ENCODE measurements at regions not wholly inside any gene's neighbourhood (a gene's known extent, or its start where the extent isn't known, plus 50 kb on each side); places are given as distances from the start of the nearest gene placed in this dataset.

DNA sequence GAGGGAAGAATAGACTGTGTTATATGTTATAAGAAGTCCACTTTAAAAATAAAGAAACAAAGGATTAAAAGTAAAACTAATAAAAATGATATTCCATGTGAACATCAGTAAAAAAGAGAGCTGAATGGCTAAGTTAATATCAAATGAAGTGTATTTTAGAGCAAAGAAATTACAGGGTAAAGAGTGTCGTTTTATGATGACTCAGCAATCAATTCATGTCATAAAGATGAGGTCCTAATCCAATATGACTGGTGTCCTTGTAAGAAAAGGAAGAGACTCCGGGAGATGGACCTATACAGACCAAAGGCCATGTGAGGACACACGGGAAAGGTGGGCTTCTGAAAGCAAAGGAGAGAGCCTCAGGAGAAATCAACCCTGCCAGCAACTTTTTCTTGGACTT, 615.5 kb upstream of the KLHL29 start:
- H3K4me3 ChIP-seq (ENCODE audit: low read depth, low read length): no peak overlapping the region
- DNase-seq (ENCODE audit: low read depth): no peak
- TF ChIP-seq, protein P1, sequence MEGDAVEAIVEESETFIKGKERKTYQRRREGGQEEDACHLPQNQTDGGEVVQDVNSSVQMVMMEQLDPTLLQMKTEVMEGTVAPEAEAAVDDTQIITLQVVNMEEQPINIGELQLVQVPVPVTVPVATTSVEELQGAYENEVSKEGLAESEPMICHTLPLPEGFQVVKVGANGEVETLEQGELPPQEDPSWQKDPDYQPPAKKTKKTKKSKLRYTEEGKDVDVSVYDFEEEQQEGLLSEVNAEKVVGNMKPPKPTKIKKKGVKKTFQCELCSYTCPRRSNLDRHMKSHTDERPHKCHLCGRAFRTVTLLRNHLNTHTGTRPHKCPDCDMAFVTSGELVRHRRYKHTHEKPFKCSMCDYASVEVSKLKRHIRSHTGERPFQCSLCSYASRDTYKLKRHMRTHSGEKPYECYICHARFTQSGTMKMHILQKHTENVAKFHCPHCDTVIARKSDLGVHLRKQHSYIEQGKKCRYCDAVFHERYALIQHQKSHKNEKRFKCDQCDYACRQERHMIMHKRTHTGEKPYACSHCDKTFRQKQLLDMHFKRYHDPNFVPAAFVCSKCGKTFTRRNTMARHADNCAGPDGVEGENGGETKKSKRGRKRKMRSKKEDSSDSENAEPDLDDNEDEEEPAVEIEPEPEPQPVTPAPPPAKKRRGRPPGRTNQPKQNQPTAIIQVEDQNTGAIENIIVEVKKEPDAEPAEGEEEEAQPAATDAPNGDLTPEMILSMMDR (IDR thresholded peaks at IDR 0.05; ENCODE audit: insufficient read depth, low read length): no peak

DNA sequence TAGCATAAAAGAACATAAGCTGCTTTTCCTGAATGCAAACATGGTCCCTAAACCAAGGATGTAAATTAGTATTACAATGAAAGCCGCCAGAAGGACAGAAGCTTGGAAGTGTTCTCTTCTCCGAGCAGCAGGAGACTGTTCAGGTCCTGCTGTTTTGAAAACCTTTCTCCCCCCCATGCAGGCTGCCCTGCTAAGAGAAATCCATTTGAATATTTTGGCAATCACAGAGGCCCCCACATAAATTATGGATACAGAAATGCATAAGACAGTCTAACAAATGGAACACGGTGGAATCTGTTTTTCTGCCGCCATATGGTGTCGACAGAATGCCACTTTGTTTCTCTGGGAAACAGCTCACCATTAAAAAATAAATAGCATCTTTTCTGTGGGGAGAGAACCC, 600.4 kb upstream of the KLHL29 start:
- no peak overlapping the region for H3K4me3 ChIP-seq (ENCODE audit: low read depth, low read length)
- no peak for DNase-seq (ENCODE audit: low read depth)
- TF ChIP-seq, protein P1 (IDR thresholded peaks at IDR 0.05; ENCODE audit: insufficient read depth, low read length): no peak

DNA sequence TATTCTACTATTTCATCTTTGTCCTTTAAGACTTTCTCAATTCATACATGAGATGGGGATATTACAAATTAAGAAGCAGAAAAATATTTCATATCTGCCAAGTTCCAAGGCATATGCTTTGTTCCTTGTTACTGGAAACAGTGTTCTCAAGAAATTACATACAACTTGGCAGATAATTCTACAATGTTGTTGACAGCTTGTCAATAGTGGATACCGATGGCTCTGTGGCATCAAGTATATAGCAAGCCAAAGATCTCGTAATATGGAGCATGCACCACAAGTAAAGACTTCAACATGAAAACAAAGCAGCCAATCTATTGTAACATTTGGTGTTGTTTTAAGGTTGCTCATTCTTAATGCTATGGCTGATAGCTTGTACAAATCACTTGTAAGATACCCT, 598.2 kb upstream of the KLHL29 start:
- DNase-seq (ENCODE audit: low read depth): no peak
- H3K4me3 ChIP-seq (ENCODE audit: low read depth, low read length): no peak overlapping the region
- TF ChIP-seq, protein P1 (IDR thresholded peaks at IDR 0.05; ENCODE audit: insufficient read depth, low read length): no peak

DNA sequence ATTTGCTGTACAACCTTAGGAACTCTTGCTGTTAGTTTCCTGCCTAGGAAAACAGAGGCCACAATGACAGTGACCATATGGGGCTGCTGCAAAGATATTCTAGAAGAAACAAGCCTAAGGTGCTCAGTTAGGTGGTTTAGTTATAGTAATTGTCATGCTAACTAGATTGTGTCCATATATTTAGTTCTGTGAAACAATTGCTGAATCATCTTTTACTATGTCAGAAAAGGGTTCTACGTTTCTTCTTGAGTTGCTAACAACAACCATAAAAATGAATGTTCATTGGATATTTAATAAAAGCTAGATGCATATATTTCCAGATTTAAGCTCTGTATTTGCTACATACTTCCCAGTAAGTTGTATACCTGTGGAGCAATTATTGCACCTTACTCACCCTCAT, 597.2 kb upstream of the KLHL29 start:
- no peak for DNase-seq (ENCODE audit: low read depth)
- TF ChIP-seq, protein P1 (IDR thresholded peaks at IDR 0.05; ENCODE audit: insufficient read depth, low read length): no peak
- H3K4me3 ChIP-seq (ENCODE audit: low read depth, low read length): no peak overlapping the region

DNA sequence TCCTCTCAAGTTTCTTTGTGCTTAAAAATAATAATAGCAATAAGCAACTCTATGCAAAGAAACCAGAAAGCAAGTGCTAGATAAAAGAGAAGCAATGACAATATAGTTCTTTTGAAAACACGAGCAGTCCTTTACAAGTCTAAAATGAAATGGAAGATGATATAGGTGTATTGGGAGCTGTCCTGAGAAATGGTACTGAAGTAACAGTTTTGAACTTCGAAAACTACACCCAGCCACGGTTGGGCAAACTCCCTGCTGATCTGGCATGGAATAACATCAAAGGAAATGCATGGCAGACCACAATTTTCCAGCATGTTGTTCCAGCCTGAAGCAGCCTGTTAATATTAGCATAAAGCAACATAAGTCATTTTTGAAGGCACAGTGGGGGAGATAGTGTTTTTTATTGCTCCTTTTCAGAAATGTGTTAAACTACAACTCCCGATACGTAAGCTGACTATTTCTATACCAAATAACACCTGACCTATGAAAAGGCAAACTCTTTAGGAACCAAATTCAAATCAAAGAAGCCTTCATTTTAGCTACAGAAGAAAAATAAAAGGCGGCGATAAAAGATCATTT, 596.1 kb upstream of the KLHL29 start:
- no peak overlapping the region for H3K4me3 ChIP-seq (ENCODE audit: low read depth, low read length)
- DNase-seq (ENCODE audit: low read depth): no peak
- TF ChIP-seq, protein P1 (IDR thresholded peaks at IDR 0.05; ENCODE audit: insufficient read depth, low read length): no peak

DNA sequence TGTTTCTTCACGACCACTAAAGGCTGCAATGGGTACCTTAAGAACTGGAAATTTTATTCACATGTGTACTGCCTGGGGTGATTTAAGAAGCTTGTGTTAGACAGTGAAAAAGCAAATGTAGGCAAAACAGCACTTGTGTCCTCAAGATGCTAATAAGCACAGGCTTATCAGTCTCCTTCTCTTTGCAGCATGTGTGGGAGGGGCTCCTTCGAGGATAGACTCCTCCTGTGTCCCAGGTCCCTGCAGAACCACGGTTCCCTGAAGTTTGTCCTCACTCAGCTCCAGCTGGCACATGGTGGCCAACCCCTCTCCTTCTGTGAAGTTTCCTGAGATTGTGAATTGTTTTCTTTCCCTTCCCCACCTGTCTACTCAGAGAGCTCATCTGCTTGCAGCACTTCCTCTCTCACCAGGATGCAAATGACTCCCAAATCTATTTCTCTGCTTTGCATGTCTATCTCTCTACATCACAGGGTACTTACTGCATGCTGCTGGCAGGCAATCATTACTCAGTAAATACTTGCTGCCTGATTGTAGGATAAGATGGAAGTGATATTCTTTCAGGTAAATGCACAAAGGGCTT, 589.6 kb upstream of the KLHL29 start:
- no peak for DNase-seq (ENCODE audit: low read depth)
- H3K4me3 ChIP-seq (ENCODE audit: low read depth, low read length): no peak overlapping the region
- TF ChIP-seq, protein P1 (IDR thresholded peaks at IDR 0.05; ENCODE audit: insufficient read depth, low read length): no peak

DNA sequence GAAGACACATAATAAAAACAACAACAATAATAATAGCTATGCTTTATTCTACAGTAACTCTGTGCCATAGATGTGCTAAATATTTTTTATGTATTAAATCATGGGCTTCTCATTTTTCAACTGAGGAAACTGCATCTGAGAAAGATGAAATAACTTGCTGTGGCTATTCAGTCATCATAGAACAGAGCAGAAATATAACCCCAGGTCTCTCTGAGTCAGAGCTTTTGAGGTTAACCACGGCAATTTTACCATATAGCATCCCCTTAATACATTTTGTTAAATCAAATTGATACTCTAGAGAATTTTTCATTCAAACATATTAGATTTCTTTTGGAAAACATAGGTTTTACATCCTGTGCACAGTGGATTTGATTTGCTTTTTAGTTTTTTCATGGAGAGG, 586.6 kb upstream of the KLHL29 start:
- no peak overlapping the region for H3K4me3 ChIP-seq (ENCODE audit: low read depth, low read length)
- DNase-seq (ENCODE audit: low read depth): no peak

More for the DNA sequence above, 586.6 kb upstream of the KLHL29 start:
- TF ChIP-seq, protein P1 (IDR thresholded peaks at IDR 0.05; ENCODE audit: insufficient read depth, low read length): no peak

Measured in fibroblast of the aortic adventitia (primary cell).